Upper lobe of left lung (tissue), 4 donors: ENCODE measurements at regions not wholly inside any gene's neighbourhood (a gene's known extent, or its start where the extent isn't known, plus 50 kb on each side); places are given as distances from the start of the nearest gene placed in this dataset.

Experiments used
- POLR2AphosphoS5 ChIP-seq, 2 donors: sonication (generic); formaldehyde crosslinking; IDR thresholded peaks; one replicate each; pipeline ENCODE4 v1.5.1; 2017; ENCODE audit warnings: antibody characterized with exemption in 2 of 2
- TF ChIP-seq, protein P1 (sequence below), 6 experiments: fragments of 450-650 bp in 4 of 6; fragments of 200-600 bp in 2 of 6; sonication (generic) in 2 of 6; IDR thresholded peaks; one replicate each; pipeline ENCODE4 v1.5.1; 2016 to 2019; ENCODE audit warnings: antibody characterized with exemption in 6 of 6

DNA sequence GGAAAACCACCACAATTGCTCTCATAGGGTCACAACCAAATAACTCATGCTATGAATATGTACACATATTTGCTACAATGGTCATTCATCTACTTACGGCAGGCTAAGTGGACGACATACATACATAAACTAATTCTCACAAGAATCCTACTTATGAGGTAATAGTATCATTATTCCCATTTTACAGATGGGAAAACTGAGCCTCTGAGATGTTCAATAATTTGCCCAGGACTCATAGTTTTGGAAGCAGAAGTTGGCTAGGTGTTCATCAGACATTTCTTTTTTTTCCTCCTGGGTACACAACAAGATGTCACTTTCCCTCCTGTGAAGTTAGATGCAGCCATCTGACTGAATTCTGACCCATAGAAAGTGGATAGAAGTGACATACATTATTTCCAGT lies 89.0 kb upstream of the PKDCC start:
- TF ChIP-seq POLR2AphosphoS5 (IDR thresholded peaks at IDR 0.05) = no peak
- TF ChIP-seq, protein P1, sequence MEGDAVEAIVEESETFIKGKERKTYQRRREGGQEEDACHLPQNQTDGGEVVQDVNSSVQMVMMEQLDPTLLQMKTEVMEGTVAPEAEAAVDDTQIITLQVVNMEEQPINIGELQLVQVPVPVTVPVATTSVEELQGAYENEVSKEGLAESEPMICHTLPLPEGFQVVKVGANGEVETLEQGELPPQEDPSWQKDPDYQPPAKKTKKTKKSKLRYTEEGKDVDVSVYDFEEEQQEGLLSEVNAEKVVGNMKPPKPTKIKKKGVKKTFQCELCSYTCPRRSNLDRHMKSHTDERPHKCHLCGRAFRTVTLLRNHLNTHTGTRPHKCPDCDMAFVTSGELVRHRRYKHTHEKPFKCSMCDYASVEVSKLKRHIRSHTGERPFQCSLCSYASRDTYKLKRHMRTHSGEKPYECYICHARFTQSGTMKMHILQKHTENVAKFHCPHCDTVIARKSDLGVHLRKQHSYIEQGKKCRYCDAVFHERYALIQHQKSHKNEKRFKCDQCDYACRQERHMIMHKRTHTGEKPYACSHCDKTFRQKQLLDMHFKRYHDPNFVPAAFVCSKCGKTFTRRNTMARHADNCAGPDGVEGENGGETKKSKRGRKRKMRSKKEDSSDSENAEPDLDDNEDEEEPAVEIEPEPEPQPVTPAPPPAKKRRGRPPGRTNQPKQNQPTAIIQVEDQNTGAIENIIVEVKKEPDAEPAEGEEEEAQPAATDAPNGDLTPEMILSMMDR (IDR thresholded peaks at IDR 0.05) = no peak
